Hepatic stellate cell (primary cell): ENCODE measurements at regions not wholly inside any gene's neighbourhood (a gene's known extent, or its start where the extent isn't known, plus 50 kb on each side); places are given as distances from the start of the nearest gene placed in this dataset.

Experiments used
- DNase-seq: peaks from one replicate; pipeline ENCODE4 v3.0.0; 2011; ENCODE audit warnings: low spot score

DNA sequence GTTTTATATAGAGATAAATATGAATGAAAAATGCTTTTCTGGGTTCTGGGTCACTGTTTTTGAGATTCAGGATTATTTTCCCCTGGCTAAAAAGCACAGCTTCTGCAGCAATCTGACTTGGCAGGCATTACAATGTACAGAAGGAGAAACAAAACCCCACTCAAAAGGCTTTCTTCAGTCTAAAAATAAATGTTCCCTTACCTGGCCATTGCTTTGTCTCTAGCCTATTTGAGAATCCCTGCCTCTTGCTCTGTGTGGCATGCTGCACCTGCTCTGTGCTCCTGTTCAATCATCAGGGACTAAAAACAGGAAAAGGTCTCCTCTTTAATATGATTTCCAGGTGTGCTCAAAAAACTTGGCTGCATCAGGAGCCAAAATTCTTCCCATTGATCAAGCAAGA lies 187.4 kb upstream of the STAC start:
- DNase-seq = no peak

DNA sequence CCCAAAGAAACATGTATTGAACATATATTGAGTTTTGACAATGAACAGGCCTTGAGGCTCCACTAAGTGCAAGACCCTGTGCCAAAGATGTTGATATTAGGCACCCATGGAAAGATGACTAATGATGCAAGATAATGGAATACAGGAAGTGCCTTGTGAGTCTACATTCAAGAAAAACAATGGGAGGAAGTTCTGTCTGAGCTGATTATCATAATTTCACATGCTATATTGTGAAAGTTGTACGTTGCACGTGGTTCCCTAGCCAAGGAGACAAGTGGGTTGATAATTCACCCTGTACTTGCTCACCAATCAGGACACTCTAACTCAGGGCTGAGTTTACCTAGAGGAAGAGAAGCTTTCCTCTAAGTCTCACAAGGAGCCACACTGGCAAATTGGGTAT lies 186.9 kb upstream of the STAC start:
- no peak for DNase-seq

DNA sequence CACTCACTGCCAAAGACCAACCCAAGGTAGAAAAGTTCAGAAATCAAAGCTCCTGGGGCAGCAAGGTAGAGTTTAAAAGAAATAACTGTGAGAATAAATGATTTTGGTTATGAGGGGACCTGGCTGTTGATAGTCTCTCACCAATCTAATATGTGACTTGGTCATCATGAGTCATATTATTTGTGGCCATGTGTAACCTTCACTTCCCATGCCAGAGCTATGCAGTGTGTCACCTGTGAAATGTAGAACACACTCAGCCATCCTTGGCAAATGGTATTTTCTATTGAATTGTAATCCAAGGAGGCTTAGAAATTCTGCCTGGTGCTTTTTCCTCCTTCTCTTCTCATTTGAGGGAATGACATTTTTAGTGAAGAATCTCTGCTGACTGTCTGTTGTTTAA lies 184.2 kb upstream of the STAC start:
- DNase-seq = no peak

DNA sequence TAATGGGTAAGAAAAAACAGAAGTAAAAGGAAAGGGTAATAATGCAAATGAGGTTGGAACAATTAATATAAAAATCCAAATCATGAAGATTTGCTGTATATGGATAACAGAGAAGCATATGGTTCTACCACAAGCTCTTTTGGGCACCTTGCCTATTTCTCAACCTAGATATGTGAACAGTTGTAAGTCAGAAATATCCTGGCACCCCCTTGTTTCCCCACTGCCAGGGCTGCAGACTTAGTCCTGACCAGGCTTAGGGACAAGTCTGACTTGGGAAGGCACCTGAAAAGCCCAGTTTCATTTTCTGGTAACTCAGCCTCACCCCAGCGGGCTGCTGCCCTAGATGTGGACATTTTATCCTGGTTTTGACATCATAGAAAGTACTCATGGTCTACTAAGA lies 183.2 kb upstream of the STAC start:
- DNase-seq = no peak

DNA sequence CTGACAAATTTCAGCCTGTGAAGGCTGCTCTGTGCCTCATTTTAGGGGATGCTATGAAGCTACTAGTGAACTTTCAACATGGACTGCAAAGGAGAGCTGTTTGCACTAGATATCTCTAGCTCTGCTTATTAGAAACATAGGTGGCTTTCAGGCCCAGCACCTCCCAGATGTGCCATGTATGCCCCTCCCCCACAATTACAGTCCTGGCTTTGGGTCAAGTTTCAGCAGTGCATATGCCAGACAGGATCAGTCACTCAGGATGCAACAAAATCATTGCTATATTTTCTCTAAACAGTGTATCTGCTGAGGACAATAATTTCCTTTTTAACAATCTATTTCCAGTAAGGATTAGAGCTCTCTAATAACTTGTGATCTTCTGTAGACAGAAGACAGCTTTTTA lies 178.8 kb upstream of the STAC start:
- no peak for DNase-seq

DNA sequence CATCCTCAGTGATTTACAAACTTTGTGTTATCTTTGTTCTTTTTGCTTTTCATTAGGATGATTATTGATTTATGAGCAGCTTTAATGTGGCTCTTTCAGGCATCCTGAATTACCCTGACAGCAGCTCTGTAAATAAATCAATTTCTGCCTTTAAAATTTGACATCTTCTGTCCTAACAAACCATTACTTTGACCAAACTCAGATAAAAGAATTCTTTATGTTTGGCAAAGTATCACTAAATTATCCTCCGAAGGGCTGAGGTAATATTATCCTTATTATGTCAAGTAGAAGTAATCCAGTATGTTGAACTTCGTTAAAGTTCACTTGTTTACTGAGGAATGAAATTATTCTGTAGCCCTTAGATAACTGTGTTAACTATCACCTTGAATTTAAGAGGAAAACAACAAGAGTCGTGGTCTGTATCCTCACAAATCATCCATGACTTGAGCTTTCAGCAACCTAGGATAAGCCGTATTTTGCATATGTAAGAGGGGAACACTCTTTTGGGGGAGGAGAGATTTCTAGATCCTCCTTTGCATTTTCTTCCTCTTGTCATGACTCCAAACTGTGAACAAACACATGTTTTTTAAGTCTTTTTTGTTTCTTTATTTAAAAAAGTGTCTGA lies 173.2 kb upstream of the STAC start:
- no peak for DNase-seq

DNA sequence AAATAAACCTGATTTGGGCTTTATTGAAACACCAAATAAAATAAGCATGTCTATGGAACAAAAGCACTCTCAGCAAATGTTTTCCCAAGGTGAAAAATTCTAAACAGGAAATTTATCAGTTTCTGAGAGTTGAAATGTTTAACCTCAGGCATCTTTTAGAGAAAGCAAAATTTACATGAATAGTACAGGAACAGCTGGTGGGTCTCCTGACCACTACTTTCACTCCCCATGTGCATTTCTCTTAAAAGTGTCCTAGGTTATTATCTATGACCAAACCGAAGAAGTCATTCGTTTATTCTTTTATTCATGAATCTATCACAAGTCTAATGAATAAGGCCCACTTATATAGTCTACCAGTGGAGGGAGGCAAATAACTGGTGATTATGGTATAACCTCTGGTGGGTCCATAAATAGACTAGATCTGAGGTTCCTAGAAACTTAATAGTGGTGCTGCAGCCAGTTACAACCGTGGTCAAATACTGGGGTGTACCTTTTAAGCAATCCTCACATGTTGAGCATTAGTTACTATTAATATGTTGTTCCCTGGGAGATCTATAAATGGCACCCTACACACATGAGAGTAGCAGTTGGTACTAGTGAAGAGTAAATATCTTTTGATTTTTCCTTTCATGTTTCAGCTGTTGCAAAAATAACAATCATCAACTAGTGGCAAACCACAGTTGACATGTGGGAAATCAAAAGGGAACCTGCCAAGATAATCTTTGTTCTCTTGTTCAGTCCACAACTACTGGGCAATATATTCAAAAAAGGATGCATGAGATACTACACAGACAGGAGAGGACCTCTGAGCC lies 169.3 kb upstream of the STAC start:
- no peak for DNase-seq

DNA sequence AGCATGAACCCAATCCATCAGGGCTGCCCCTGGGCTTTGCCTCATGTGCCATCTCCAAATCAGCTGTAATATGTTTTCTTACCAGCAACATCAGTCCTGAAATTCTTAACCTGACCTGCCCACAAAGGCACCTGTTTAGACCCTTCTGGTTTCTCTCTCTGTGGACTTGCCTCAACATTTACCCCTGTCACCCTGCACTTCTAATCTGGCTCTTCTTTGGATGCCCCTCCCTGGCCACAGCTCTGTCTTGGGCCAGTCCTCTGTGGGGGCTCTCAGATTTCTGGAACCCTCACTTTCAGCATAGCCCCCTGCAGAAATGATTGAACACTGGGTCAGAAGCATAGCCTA lies 168.7 kb upstream of the STAC start:
- DNase-seq = no peak

DNA sequence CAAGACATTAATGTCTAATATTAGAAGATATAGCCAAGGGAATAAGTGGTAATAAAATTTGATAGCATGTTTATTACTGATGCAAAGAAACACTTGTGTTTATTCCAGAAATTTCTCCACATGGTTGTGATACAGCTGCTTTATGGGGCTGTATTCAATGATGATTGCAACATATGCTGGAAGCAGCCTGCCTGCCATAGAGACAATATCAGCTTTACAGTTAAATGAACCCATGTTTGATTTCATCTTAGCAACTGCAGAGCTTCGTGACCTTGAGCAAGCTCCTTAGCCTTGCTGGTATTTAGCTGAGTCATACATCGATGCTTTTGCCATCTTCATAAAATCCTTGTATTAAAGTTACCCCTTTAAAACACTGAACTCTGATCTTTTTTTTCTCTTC lies 168.1 kb upstream of the STAC start:
- peak; percentile 1 for DNase-seq

DNA sequence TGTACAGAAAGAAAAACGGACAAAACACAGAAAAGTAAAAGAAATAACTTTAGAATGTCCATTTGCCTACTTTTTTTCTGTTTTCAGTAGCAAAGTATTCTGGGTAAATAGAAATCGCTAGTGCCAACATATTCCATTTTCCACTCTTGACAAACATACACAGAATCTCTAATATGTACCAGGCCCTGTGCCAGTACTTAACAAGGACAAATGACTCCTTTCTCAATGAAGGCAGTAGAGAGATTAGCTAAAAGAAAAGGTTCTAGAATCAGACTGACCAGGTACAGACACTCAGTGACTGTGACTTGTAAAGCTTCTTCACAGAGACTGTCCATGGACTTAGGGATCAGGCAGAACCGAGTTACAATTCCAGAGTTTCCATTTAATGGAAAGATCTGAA lies 165.8 kb upstream of the STAC start:
- no peak for DNase-seq

DNA sequence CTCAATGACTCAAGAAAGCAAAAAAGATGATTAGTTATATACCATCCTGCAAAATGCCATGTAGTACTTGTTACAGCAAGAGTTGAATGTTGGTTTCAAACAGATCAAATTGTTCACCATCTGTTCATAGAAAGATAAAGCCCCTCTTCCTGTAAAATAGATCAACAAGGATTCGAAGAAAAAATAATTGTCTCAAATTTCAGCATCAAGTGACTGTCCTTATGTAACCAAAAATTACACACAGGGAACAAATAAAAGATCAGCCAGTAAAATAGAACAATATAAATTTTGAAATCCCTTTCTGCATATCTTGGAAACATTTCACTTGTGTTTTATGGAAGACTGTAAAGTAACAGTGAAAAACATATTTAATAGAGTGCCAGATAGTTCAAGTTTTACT lies 165.1 kb upstream of the STAC start:
- no peak for DNase-seq

DNA sequence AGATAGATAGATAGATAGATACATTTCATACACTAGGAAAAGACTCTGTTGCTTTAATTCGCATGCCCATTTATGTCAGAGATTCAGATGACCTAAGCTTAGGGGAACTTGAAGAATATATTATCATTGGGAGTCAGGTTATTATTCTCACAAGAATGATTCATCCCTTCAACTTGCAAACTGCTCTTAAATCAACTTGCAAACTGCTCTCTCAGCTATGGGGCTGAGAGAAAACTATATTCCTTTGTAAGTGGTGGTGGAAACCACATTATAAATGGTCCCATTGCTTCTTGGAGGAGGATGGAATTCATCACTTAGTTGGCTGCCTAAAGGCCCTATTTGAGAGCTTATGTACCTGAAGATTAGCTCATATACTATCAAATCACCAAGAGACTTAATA lies 160.9 kb upstream of the STAC start:
- peak; percentile 22 for DNase-seq

DNA sequence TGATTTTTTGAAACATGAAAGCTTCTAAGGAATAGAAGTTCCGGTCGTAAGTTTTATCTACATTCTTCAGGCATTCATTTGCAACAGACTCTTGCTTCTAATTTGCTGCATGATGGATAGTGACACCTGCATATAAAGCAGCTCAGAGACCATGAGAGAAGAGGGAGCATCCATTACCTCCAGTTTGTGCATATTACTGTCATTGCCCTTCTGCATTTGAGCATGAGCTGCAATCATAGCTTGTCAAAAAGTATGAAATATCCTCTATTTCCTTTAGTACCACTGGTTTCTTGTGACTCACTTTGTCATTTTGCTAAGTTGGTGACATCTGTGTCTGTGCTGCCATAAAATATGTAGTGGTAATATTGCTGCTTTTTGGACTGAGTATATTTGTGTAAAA lies 160.1 kb upstream of the STAC start:
- DNase-seq = no peak

DNA sequence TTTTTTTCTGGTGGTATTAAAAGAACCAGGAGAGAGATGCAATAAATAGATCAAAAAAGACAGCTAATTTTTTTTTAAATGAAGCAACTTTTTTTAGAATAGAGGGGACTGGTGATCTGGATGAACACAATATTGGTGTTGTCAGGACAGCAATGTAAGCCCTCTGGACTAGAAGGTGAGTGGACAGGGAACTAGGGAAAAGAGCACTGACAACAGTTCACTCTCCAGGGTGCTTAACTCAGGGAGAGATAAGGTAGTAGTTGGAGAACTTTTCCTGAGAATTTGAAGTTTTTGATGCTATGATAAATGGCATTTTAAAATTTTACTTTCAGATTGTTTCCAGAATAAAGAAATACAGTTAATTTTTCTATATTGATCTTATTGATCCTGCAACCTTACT lies 158.3 kb upstream of the STAC start:
- no peak for DNase-seq

DNA sequence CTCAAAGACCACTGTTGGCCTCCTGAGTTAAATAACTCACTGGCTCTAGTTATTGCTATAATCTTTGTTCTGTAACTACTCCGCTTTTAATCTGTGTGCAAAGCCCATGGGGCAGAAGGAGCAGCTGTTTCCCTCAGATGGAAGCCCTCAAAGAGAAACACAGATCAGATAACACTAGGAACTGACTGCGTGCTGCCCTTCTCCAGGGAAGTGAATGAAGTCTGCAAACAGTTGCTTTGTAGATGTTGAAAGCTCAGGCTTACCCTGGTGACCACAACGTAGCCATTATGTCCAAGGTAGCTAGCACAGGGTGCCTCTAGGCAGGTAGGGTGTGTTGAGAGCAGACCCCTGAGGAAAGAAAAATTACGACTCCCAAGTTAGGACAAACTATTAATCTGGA lies 152.3 kb upstream of the STAC start:
- DNase-seq = no peak

DNA sequence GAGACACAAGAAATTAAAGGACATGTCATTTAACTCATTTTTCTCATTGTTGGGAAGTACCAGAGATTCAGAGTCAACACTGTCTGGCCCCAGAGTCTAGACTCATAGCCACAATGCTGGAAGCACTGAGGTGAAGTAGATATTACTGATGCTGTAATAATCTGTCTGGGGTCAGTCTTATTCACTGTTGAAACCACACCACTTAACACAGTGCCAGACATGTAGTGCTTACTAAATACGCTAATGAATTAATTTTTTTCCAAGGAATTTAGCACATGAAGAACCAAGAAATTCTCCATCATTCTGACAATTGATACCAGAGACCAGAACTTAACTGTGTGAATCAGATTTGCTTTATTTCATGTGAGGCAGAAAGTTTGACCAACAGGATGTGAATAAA lies 150.8 kb upstream of the STAC start:
- DNase-seq = no peak

DNA sequence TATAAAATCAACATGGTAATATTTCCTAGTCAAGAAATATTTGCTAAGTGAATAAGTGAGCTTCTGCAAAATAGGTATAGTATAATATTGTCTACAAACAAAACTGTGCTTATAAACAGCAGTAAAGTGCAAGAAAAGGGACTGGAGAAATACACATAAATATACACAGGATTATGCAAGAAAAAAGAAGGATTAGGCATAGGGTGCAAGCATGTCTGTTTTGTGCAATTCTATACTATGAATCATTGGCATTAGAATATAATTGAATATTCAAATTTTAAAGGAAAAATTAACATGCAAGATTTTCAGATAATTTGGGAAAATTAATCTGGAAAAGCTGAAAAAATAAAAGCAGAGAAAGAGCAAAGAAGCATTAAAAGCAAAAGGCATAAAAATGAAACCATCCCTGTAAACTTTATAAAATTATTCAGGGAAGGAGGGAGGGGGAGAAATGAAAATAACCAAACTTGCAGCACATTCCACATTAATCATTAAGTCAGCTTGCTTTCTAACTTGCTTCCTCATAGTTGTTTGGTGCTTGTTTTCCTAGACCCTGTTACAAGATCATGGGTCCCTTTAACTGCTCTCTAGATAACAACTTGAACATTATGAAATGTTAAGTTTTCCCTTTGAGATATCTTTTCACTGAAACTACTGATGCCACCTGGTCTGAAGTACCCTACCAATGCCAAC lies 147.4 kb upstream of the STAC start:
- DNase-seq = no peak

DNA sequence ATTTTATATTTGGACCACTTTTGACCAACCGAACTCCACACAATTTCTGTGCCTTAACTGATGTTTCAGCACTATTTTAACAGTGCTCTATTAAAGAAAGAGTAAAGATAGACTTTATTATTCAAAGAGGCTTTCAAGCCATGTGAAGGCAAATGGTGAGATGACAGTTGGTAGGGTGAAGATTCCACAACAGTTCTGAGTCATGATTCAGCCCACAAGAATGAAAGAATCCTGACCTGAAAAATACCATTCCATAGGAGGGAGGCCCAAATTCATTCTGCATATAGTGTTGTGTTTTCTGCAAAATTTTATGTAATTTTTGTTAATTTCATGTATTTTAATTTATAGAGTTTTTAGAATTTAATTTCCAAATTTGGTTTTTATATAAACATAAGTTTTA lies 135.6 kb upstream of the STAC start:
- peak; percentile 20 for DNase-seq

DNA sequence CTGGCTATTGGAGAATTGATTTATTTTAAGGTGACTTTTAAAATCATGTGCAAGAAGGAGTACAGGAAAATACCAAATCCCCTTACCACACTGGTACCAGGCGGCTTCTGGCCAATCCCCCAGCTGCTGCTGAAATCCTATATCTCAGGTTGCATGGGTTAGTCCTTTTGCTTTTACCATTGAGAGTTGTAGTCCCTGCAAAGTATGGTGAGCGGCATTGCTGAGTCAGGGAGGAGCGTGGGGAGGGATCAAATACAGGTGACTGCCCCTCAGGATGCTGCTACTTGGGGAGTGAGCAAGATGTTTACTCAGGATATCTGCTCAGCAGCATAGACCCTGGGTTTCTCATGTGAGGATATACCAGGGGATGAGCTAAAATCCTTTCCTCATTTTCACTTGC lies 131.9 kb upstream of the STAC start:
- no peak for DNase-seq

DNA sequence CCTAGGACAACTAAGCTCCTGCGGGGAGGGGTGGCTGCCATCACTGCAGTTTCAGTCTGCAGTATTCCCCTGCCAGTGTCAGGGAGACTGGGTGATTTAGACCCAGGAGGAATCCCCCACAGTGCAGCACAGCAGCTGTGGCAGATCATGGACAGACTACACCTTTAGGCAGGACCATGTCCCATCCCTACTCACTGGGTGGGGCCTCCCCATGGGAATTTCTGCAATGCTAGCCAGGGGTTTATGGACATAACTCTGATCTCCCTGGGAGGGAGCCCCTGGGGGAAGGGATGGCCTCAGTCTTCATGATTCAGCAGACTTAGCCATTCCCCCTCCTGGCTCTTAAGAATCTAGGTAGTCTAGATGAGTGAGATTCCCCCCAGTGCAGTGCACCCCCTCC lies 130.1 kb upstream of the STAC start:
- DNase-seq = no peak

DNA sequence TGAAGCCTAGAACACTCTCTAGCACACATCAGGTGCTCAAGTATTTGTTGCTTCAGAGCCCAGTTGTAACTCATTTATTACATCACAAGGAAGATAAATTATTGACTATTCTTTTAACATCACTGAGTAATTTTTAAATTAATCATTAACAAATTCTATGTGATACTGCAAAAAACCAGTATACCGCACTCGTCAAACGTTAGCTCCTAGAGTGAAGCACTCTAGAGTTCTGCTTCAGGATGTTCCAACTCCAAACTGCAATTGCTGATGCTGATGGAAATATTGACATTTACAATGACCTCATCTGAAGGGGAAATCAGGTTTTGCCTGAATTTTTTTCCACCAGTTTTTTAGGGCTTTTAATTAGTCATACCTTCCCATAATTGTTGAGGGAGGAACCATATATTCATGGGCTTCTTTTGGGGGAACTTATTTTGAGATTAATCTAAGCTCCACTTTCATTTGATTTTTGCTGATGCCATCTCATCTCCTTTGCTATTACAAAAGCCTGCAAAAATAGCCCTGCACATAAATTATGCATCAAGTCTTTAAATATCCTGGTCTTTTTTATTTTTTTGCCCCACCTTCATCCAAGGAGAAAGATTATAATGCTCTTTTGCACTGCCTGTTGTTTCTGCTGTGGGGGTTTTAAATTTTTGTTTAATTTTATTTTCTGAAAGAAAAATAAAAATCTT lies 123.0 kb upstream of the STAC start:
- DNase-seq = no peak

DNA sequence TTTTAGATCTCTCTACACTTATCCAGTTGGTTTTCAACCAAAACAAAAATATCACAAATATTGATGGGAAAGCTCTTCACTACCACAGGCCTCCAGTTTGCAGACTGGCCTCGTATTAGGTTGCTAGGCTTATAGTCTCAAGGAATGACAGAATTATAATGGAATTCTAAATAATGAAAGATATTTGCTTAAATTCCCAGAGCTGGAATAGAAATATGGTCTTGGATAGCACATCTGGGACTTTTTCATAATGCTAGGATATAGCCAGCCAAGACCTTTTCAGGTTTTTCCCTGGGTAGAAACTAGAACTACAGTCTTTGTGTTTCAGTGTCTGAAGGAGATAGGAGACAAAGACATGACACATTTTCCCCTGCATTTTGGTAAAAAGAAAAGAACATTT lies 121.9 kb upstream of the STAC start:
- DNase-seq = no peak

DNA sequence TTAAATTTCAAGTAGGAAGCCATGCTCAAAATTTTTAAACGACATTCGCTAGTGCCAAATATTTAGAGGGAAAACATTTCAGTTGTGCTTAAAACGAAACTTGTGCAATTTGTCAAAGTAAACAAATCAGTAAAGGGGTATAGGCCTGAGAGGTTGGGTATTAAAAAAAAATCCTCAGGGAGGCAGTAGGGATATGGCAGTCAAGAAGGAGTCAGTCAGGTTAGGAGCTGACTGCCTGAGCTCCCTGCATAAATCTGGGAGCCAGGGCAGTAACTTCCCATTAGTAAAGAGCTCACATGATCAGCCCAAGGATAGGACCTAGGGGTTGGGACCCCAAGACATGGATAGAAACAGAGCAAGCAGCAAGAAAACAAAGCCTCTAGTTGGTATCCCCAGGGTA lies 120.7 kb upstream of the STAC start:
- DNase-seq = no peak
